GM04503 (cell line): ENCODE measurements at regions not wholly inside any gene's neighbourhood (a gene's known extent, or its start where the extent isn't known, plus 50 kb on each side); places are given as distances from the start of the nearest gene placed in this dataset.
"Not testable (repeated sequence)": the region's sequence is repeated elsewhere in the genome, so short reads cannot be mapped to it uniquely, and the experiment has no call there.

Source experiments
- DNase-seq: peaks from one replicate; pipeline ENCODE4 v3.0.0-alpha.2; 2012; ENCODE audit warnings: low read depth

- DNase-seq: no peak
Measured at GRCh38 chr13:50274181-50274580, 258.9 kb downstream of the KCNRG start.

- DNase-seq: no peak
Measured at GRCh38 chr13:50275392-50276063, 260.3 kb downstream of the KCNRG start.

GRCh38 chr13:50276550-50276949 lies 261.3 kb downstream of the KCNRG start:
- DNase-seq: no peak

- no peak for DNase-seq
Measured at GRCh38 chr13:50277127-50277526, 261.9 kb downstream of the KCNRG start.

- DNase-seq: no peak
Measured at GRCh38 chr13:50277906-50278305, 262.7 kb downstream of the KCNRG start.

- DNase-seq: no peak
Measured at GRCh38 chr13:50280441-50280937, 265.2 kb downstream of the KCNRG start.

GRCh38 chr13:50282016-50282415 lies 266.8 kb downstream of the KCNRG start:
- DNase-seq: no peak

- DNase-seq: no peak
Measured at GRCh38 chr13:50283017-50283416, 267.8 kb downstream of the KCNRG start.

- DNase-seq: no peak
Measured at GRCh38 chr13:50284540-50284939, 269.3 kb downstream of the KCNRG start.

GRCh38 chr13:50285283-50285682 lies 270.0 kb downstream of the KCNRG start:
- no peak for DNase-seq

GRCh38 chr13:50286324-50286723 lies 271.1 kb downstream of the KCNRG start:
- no peak for DNase-seq

GRCh38 chr13:50290186-50290585 lies 274.9 kb downstream of the KCNRG start:
- no peak for DNase-seq

GRCh38 chr13:50291611-50292010 lies 276.4 kb downstream of the KCNRG start:
- peak; percentile 12 for DNase-seq

- no peak for DNase-seq
Measured at GRCh38 chr13:50292081-50292480, 276.8 kb downstream of the KCNRG start.

- not testable (repeated sequence) for DNase-seq
Measured at GRCh38 chr13:50294425-50294824, 279.2 kb downstream of the KCNRG start.

GRCh38 chr13:50299546-50300249 lies 284.5 kb downstream of the KCNRG start:
- DNase-seq: peak; percentile 6

- DNase-seq: no peak
Measured at GRCh38 chr13:50303963-50304721, 288.9 kb downstream of the KCNRG start.

- DNase-seq: no peak
Measured at GRCh38 chr13:50306156-50306555, 290.9 kb downstream of the KCNRG start.

- DNase-seq: no peak
Measured at GRCh38 chr13:50309318-50309717, 294.1 kb downstream of the KCNRG start.

- no peak for DNase-seq
Measured at GRCh38 chr13:50309882-50310594, 294.8 kb downstream of the KCNRG start.

GRCh38 chr13:50310734-50311133 lies 295.5 kb downstream of the KCNRG start:
- DNase-seq: no peak

GRCh38 chr13:50318887-50319286 lies 303.6 kb downstream of the KCNRG start:
- no peak for DNase-seq
